ENCODE measurements at regions not wholly inside any gene's neighbourhood (a gene's known extent, or its start where the extent isn't known, plus 50 kb on each side); places are given as distances from the start of the nearest gene placed in this dataset.
"Not testable (repeated sequence)": the region's sequence is repeated elsewhere in the genome, so short reads cannot be mapped to it uniquely, and the experiment has no call there.

DNA sequence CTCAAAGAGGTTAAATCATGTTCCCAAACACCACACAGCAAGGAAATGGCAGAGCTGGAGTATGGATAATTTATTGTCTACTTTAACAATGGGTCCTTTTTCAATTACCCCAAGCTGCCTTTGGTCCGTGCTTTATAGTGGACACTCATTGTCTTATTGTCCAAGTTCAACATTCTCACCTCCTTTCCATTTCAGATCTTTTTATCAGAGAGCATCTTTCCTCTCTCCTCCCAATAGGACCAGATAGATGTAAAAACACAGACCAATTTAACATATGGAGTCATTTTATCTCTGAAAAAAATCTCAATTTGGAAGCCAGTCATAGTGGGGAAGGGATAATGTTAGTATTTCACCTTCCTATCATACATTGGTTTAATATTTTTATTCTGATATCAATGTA is 83.5 kb upstream of the WAC start:
- DNase-seq: no peak

DNA sequence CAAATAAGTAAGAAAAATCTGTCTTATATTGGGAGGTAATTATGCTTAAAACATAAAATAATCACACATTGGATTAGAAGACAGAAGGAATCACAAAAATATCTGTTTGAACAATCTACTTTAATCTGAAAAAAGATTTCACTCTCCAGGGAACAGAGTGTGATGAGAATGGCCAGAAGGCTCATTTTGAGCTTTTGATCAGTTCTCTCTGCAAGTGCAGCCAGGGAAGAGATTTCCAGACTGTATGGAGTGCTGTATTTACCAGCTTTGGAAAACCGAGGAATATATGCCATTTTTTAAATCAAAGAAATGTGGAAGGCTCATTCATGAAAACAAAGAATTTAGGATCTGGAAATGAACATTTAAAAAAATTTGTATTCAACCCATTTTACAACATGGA is 83.0 kb upstream of the WAC start:
- DNase-seq: no peak

DNA sequence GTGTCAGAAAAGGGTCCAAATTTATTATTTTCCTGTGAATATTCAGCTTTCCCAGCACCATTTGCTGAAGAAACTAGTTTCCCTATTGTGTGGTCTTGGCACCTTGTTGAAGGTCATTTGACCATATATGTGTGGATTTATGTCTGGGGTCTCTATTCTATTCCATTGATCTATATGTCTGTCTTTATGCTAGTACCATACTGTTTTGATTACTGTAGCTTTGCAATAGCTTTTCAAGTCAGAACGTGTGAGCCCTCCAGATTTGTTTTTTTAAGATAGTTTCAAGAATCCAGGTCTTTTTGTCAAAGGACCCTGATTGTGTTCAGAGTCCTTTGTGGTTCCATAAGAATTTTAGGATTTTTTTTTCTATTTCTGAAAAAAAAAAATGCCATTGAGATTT is 79.0 kb upstream of the WAC start:
- no peak for DNase-seq

DNA sequence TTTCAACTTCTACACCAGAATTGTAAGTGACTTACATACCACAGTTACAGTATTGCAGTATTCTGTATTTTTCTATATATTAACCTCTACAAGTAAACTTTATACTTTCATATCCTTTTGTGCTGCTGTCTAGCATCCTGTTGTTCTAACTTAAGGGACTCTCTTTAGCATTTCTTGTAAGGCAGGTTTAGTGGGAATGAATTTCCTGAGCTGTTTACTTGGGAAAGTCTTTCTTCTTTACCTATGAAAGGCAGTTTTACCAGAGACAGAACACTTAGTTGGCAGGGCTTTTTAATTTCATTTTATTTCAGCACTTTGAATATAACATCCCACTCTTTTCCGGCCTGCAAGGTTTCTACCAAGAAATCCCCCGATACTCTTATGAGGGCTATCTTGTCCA is 75.8 kb upstream of the WAC start:
- no peak for DNase-seq

DNA sequence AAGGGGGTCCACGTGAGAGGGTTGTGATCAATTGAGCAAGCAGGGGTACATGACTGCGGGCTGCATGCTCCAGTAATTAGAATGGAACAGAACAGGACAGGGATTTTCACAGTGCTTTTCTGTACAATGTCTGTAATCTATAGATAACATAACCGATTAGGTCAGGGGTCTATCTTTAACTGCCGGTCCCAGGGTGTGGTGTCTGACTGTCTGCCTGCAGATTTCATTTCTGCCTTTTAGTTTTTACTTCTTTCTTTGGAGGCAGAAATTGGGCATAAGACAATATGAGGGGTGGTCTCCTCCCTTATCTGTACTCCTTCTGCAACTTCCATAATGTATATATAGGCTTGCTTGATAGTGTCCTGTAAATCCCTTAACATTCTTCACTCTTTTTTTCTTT is 75.0 kb upstream of the WAC start:
- not testable (repeated sequence) for DNase-seq

DNA sequence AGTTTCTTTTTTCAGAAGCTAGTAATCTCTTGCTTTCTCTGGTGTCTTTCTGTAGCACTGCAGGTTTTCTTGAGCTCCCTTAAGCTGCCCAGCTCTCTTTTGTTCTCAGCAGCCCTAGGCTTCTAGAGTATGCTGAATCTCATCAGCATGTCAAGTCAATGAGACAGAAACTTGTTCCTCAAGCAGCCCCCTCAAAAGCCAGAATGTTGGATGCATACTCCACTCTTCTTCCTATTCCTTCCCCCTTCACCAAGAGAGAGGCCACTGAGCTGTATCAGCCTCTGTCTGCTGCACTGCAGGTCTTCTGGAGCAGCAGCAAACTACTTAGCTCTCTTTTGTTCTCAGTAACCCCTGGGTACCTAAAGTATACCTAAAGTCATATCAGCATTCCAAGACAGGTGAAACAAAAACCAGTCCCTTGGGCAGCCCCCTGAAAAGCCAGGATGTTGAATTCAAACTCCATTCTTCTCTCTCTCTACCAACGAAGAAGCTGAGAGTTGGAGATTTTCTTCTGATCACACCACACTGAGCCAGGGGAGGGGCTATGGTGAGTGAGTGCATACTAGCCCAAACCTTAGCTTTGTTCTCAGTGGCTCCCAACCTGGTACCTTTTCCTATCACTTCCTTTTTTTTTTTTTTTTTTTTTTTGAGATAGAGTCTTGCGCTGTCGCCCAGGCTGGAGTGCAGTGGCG is 73.3 kb upstream of the WAC start:
- no peak for DNase-seq

DNA sequence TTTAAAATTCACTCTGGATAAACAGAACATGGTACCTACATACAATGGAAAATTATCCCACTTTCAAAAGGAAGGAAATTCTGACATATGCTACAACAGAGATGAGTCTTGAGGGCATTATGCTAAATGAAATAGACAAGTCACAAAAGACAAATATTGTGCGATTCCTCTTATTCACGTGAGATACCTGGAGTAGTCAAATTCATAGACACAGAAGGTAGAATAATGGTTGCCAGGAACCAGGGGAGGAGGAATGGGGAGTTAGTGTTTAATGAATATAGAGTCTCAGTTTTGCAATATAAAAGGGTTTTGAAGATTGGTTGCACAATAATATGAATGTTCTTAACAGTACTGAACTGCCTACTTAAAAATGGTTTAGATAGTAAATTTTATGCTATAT is 69.8 kb upstream of the WAC start:
- no peak for DNase-seq

DNA sequence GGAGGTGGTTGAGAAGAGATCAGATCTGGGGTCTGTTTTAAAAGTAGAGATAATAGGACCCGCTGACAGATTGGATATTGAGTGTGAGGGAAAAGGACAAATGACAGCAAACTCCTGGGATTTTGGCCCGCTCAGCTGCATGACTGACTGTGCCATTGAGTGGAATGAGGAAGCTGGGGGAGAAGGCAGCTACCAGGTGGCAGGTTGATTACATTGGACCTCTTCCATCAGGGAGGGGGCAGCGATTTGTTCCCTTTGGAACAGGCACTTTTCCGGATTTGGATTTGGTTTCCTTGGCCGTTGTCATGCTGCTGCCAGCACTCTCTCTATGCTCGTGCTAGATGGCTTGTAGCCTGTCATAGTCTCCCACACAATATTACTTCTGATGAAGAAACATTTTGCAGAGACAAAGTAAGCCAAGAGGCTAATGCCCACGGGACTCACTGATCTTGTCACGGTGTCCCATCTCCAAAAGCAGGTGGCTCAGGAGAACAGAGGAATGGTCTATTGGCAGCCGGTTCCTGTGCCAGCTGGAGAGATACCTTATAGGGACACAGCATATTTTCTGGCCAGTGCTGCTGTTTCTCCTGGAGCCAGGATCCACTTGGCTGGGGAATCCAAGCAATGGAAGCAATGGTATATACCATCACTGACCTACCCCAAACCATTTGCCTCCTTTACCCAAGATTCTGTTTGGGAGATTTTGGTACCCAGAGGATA is 69.1 kb upstream of the WAC start:
- no peak for DNase-seq

DNA sequence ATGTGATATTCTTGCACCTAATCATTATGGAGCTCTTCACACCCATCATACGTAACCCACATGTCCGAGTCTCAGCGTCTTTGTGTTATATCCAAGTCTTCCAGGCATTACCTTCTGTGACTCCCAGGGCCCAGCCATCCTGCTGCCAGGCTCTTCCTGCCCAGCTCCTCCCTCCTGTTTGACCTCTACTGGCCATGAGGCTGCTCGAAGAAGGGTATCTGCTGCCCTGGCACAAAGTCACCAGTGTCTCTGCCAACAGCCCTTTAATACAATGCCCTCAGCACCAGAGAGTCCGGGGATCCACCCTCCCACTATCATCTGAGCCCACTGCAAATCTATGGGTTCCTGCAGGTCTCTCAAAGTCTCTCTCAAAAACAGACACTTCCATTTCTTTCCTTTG is 65.3 kb upstream of the WAC start:
- DNase-seq: no peak

DNA sequence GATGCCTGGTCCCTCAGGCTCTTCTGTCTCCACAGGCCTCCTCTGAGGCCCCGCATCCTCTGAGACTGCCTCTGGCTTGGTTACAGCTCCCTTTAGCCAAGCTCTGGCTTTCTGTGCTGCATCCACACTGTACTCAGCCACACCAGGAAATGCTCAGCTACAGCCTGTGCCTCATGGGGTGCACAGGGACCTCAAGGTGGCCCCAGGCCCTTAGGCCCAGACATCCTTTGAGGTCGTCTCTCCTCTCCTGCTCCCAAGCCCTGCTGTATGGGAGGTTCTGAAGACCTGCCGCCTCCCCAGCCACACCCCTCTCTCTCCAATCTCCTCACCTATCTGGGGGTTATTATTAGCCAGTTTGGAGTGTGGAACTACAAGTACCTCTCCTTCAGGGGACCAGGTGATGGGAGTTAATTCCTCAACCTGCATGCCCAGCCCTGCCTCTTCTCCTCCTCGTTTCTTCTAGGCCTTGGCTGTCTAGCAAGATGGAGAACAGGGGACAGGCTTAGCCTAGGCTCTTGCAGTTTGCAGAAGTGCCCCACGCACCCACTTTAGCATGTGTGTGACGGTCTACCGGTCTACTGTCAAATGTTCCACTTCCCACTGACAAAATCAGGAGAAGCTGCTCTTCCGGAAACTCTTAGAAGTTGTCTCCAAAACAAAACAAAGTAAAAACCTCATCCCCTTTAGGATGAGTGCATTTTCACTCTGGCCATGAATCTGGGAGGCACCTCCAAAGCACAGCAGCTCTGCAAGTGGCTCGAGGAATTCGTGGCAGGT is 64.0 kb upstream of the WAC start:
- no peak for DNase-seq

DNA sequence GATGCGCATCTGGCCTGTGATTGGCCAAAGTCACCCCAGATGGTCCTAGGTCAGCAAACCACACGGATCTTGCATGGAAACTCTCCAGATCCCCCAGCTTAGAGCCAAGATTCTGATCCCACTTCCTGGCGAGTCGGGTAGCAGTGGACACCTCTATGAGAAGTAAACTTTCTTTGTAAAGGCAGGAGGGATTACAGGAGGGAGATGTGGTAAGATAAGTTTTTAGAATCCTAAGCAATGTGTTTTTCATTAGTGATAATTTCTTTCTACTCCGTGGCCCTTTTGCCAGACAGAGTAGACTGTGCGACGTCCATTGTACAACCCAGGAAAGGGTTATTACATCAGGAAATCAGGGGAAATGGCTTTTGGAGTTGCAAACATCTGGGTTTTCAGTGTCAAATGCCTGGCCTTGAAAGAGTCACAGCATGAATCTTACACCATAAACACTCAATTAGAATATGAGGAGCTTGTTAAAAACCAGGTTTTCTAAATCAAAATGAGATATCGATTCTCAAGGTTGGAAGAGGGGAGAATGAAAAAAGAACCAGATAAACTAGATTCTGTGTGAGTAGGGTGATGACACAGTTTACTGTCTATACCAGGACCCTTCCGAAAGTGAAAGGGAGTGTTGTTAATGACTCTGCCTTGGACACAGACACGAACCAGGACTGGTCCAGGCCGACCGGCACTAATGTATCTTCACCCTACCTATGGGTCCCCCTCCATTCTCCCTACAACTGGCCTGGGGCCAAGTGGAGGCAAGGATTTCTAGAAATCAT is 61.9 kb upstream of the WAC start:
- no peak for DNase-seq

DNA sequence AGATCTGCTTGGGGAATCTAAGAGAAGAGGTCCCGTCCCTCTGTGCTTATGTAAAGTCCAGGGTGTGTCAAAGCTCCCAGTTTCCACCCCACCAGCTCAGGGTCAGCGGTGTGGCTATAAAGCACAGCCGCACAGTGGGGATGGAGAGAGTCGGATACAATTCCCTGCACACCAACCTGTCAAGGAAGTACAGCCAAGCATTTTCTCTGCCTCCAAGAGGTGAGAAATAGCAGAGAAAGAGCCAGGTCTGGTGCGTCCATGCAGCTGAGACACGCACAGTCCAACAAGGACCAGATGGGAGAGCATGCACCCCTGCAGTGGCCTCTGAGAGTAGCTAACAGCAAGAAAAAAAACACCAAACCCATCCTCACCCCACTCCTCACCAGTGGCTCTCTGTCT is 61.3 kb upstream of the WAC start:
- no peak for DNase-seq

DNA sequence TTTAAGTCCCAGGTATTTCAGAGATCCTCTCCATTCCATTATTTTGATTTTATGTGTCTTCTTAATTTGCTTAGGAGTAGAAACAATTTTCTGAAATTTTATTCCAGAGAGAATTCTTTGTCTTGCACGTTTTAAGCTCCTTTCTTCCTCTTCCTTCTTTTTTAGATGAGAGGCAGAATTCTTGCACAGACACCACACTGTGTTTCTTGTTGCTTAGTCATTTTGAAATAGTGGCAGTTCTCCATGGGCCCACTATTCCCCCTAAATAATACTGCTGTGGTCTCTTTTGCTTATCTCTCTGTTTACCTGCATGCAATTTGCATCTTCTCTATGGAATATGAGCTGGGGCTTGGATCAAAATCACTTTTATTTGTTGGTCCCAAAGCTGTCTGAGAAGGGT is 54.3 kb upstream of the WAC start:
- DNase-seq: no peak

DNA sequence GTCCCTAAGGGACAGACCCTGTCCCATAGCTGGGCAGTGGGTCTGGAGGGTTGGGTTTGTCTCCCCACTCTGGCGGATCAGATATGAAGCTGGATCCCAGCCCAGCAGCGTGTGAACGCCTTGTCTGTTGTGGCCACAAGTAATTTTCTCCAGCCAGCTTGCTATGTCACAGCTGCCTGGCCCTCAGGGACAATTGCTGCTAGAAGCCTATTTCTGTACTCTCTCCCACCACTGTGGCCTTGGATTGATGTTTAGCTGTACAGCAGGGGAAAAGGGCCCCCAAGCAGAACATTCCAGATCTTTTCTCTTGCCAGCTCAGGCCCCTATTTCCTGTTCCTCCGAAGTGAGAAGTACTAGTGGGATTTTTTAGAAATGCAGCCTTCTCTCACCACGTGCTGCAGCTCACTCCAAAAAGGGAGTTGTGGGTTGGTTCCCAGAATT is 53.5 kb upstream of the WAC start:
- DNase-seq: no peak

DNA sequence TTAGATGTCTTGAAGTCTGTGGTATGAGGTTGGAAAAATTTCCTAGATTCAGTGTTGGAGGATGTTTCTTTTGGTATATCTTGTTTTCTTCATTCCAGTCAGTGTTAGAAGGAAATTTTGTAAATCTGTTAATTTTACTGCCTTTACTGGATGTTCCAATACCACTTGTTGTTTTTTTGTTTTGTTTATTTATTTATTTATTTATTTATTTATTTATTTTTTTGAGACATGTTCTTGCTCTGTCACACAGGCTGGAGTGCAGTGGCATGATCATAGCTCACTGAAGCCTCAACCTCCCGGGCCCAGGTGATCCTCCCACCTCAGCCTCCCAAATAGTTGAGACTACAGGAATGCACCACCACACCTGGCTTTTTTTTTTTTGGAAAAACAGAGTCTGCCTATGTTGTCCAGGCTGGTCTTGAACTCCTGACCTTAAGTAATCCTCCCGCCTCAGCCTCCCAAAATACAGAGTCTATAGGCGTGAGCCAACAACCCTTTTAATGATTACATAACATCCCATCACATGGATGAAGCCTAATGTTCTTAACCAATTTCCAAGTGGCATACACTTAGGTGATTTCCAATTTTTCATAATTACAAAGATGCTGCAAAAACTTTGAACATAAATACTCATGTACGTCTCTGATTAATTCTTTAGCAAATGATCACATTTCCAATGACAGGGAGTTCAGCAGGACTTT is 52.8 kb upstream of the WAC start:
- DNase-seq: no peak

DNA sequence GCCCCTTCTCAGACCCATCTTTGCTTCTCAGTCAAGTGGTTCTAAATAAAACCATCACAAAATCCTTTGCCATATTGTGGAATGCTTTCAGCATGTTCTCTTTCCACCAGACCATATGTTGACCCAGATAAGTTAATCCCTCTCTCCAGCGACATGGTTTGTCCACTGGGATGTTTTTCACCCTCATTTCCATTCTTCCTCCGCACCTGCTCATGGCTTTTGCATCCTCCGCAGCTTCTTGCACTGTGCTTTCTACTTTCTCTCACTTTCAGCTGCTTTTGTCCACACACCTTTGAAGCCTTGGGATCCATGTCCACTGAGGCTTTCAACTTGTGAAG is 52.3 kb upstream of the WAC start:
- DNase-seq: no peak

DNA sequence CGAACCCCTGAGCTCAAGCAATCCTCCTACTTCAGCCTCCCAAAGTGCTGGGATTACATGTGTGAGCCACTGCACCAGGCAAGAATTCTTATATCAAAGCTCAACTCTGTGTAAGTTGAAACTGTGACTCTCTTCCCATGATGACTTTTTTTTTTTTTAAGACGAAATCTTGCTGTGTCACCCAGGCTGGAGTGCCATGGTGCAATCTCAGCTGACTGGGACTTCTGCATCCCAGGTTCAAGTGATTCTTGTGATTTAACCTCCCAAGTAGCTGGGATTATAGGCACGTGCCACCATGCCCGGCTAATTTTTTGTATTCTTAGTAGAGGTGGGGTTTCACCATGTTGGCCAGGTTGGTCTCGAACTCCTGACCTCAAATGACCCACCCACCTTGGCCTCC is 51.6 kb upstream of the WAC start:
- DNase-seq: not testable (repeated sequence)

DNA sequence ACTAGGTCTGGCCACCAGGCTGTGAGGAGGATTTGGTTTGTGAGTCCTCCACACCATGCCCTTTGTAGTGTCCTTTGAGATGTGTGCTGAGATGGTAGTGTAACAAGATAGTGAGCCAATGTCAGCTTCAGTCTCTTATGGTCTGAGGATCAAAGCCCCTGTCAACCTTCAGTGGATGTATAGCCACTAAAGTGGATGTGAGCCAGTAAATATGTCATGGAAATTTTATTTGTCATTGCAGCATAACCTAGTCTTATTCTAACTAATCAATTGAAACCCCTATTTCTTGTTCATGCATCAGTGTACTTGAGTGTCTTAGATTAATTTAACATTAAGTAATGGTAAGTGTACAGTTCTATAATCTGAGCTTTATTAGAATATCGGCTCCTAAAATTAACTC is 51.0 kb upstream of the WAC start:
- no peak for DNase-seq

Data from amniotic stem cell (primary cell).